Stimulated activated CD4-positive, alpha-beta T cell treated with anti-CD3 and anti-CD28 coated beads, Interleukin-2, amount 100 ng/mL, for 24 hours (primary cell): ENCODE measurements at regions not wholly inside any gene's neighbourhood (a gene's known extent, or its start where the extent isn't known, plus 50 kb on each side); places are given as distances from the start of the nearest gene placed in this dataset.

ENCODE experiments used
- DNase-seq, 2 donors: peaks; one replicate each; pipeline ENCODE4 v3.0.0-alpha.2; 2020

GRCh38 chr2:30371772-30372373 lies 75.2 kb upstream of the LCLAT1 start:
- no peak for DNase-seq

GRCh38 chr2:30372826-30373225 lies 74.2 kb upstream of the LCLAT1 start:
- no peak for DNase-seq

GRCh38 chr2:30373881-30374302 lies 73.2 kb upstream of the LCLAT1 start:
- DNase-seq = peak in 1 of 2 donors; percentile 18

- DNase-seq = no peak
These were observed 72.7 kb upstream of the LCLAT1 start for GRCh38 chr2:30374380-30374779.

- DNase-seq = no peak
These were observed 71.1 kb upstream of the LCLAT1 start for GRCh38 chr2:30375915-30376314.

GRCh38 chr2:30379481-30379880 lies 67.6 kb upstream of the LCLAT1 start:
- no peak for DNase-seq

- no peak for DNase-seq
These were observed 66.2 kb upstream of the LCLAT1 start for GRCh38 chr2:30380824-30381223.

- no peak for DNase-seq
These were observed 64.8 kb upstream of the LCLAT1 start for GRCh38 chr2:30382162-30382783.

GRCh38 chr2:30382995-30383394 lies 64.1 kb upstream of the LCLAT1 start:
- no peak for DNase-seq

- DNase-seq = no peak
These were observed 61.7 kb upstream of the LCLAT1 start for GRCh38 chr2:30385327-30385726.

GRCh38 chr2:30392097-30392496 lies 54.9 kb upstream of the LCLAT1 start:
- DNase-seq = no peak

GRCh38 chr2:30393510-30393909 lies 53.5 kb upstream of the LCLAT1 start:
- no peak for DNase-seq

- no peak for DNase-seq
These were observed 53.0 kb upstream of the LCLAT1 start for GRCh38 chr2:30394096-30394495.

GRCh38 chr2:30396436-30397232 lies 50.4 kb upstream of the LCLAT1 start:
- DNase-seq = no peak
